HG03039 (cell line): ENCODE measurements at regions not wholly inside any gene's neighbourhood (a gene's known extent, or its start where the extent isn't known, plus 50 kb on each side); places are given as distances from the start of the nearest gene placed in this dataset.

Experiments
- ATAC-seq: cut with Tn5 transposase; IDR thresholded peaks from one replicate; pipeline ENCODE4 v1.9.1; 2021; ENCODE audit warnings: mild to moderate bottlenecking, moderate library complexity; ENCODE audit not compliant: unreplicated experiment

DNA sequence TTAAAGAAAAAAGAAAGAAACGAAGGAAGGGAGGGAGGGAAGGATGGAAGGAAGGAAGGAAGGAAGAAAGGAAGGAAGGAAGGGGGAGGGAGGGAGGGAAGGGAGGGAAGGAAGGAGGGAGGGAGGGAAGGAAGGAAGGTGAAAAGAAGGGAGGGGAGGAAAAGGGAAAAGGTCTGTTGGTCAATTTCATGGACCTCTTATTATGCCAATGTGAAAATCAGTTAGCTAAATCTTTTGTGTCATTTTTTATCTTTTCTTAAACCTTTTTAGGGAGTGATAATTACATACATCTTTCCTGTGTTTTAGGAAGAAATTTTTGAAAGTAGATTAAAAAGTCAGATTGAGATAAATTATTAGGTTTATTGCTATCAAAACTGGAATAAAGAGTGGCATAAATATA, 670.2 kb upstream of the CITED2 start:
- no peak for ATAC-seq

DNA sequence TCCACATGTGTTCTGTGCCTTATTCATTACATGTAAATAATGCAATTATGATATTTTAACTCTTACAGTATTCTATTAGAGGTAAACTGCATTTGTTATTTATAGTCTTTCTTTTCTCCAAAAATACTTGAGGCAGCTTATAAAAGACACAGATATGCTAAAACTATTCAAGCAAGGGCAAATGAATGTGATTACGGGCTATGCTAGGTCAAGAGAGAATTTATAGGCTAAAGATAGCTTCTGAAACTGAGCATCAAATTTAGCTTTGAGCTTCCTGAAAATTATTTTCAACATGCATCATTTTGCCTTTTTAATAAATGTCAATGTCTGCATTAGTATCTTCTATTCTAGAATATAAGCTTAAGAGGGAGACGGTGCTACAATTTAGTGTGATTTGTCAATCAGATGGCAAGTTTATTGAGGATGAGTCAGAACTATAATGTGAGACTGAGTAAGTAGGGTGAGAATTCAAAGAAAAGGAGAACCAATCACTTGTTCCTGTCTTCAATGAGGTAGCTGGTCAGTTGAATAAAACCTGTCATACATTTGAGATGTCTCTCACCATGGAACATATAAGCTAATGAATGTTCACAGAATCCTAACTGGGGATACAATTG, 669.4 kb upstream of the CITED2 start:
- no peak for ATAC-seq

DNA sequence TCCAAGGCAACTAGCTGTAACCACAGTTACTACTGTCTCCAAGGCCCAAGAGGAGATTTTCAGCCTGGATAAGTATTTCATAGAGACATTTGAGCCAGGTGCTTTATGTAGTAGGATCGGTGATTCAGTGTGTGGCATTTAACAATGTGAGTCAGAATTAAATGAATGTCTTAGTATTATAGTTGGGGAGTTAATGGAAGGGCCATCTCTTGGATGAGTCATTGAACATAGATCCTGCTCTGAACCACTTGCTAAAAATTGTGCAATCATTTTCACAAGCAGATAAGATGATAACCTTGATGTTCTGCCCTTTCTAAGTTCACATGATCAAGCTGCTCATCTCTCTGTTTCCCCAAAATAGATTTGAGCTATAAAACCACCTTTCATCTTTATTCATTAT, 668.9 kb upstream of the CITED2 start:
- ATAC-seq = no peak

DNA sequence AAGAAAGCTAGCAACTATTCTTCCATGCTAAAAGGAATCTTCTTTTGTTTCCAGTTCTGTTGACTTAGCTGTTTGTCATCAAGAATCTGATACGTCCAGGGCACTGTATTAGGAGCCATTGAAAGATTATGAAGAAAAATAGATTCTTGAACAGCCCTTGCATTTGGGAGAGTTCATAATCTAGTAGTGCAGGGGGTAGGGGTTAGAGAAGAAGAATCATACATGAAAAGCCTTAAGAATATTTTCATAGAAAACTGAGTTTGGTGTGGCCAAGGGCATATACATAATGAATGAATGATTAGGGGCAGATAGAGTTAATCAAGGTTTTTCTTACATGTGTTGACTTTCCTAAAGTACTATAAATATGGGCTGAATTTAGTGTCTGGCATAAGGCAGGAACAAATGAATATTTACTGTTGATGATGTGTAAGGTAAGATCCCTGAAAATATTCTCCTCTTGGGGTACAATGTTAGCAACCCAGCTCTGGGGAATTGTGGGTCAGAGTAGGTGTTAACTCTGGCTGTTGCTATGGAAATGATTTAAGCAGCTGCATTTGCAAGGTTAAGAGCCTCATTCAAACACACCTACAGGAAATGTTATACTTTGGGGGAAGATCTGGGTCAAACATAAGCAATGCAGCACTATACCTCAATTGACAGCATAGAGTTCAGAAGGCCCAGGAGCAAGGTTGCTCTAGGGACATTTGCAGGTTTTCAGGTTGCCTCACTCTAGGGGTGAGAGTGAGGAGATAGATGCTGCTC, 667.3 kb upstream of the CITED2 start:
- no peak for ATAC-seq

DNA sequence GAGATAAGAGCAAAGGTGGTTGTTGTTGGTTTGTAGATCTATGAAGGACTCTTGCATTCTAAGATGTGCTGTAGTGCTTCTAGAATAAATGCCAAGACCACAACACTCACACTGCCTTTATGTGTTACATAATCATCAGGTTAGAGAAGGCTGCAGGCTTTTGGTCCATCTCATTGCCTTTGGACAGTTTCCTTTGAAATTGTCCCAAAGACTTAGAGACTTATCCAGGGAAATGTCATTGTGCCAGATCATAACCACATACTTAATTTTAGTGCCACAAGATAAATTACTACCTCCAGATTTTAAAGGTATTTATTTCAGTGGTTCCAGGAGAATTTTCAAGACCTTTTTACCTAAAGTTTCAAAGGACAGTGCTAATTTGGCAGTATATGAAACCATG, 666.6 kb upstream of the CITED2 start:
- no peak for ATAC-seq

DNA sequence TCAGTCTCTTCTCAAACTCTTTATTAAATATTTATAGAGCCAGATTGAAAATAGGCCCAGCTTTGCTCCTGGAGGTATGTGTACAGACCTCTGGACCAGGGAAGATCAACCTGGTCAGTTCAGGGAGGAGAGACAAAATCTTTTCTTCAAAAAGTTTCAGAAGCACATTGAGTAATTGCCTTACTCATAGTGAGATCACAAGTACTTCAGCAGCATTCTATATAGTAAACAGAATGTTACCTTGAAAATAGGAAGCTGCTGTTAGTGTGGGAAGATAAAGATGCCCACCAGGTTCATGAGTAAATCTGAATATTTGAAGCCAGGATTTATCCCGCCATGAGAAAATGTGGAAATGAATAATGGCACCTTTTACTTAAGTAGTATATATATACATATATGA, 665.9 kb upstream of the CITED2 start:
- ATAC-seq = peak; percentile 49

DNA sequence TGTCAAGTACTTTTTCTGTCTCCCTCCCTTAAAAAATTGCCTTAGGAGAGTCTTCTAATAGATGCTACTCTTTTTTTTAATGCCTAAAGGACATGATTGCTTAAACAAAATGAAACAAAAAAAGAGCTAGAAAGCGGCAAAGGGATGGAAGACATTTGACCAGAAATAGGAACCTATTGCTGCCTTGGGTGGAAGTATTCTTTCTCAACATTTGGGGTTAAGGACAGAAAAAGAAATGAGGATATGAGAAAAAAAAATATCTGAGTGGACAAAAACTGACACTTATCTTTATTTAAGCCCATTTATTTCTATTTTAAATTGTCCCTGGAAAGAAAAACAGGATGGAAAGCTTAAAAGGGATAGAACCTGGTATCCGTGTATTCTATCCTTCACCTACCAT, 664.9 kb upstream of the CITED2 start:
- ATAC-seq = no peak

DNA sequence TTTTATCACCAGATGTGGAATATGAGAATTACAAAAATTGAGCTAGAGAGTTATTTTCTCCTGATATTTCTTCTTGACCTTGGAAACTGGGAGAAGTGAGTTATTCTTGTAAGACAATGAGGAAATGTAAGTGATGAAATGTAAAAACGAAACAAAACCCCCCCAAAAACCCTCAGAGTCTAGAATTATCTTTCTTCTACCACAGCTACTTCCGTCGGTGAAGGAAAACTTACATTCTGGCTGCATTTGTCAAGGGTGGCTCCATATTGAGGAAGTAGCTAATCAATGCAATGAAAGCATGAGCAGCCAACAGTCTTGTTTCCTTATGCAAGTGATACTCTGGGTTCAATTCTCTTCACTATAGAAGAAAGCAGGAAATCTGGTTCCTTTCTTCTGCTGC, 661.7 kb upstream of the CITED2 start:
- no peak for ATAC-seq

DNA sequence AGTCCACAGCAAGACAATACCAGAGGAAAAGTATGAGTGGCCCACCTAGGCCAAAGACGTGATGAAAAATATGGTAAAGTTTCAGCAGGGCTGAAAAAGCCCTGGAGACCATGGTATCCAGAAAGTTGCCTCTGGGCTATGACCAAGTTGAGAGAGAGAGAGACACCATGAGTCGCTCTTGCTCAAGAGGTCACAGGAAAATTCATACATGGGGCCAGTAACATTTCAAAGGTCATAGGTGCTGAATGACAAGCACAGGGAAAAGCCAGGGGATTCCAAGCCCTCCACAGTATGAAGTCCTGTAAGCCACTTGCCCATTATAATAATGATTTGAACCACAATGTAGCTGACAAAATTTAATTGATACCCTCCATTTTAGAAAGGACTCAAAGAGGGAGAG, 657.7 kb upstream of the CITED2 start:
- ATAC-seq = no peak

DNA sequence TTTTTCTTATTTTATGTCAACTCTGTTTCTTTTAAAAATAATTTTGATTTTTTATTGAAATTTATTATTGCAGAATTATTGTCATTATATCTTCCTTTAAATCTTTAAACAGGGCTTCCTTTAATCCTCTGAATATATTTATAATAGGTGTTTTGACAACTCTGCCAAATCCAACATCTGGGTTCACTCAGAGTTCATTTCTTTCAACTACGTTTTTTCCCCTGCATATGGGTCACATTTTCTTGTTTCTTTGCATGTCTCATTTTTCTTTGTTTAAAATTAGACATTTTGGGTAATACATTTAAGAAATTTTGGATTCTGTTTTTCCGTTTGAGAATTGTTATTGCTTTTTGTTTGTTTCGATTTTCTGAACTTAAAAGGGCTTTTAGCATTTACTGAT, 655.1 kb upstream of the CITED2 start:
- ATAC-seq = no peak

DNA sequence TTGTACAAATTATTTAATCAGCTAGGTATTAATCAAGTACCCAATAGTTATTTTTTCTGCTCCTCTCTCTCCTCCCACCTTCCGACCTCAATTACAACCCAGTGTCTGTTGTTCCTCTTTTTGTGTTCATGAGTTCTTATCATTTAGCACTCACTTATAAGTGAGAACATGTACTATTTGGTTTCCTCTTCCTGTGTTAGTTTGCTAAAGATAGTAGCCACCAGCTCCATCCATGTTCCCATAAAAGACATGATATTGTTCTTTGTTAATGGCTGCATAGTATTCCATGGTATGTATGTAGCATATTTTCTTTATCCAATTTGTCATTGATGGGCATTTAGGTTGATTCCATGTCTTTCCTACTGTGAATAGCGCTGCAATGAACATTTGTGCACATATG, 652.8 kb upstream of the CITED2 start:
- no peak for ATAC-seq

DNA sequence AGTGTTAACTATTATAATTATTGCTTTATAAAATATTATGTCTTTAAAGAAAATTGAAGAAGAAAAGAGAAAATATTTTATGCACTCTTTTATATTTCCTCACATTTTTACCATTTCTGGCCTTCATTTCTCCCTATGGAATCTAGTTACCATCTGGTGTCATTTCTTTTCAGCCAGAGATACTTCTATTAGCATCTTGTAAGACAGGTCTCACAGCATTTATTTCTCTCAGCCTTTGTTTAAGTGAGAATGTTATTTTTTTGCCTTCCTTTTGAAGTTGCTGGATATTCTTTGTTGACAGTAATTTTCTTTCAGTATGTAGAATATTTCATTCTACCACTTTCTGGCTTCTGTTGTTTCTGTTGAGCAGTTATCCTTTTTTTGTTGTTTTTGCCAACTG, 652.1 kb upstream of the CITED2 start:
- ATAC-seq = no peak

DNA sequence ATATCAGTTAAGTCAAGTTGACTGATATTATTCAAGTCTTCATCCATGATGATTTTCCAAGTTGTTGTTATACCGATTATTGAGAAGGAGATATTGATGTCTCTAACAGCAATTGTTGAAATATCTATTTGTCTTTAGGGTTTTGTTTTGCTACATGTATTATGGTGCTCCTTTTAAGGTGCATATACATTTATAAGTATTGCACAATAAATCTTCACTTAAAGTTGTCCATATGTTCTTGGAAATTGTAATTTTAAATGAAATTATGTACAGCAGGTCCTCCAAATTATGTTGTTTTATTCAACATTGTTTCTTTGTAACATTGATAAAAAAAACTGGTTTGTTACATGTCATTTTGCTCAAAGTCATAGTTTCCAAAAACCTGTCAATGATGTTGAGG, 650.7 kb upstream of the CITED2 start:
- no peak for ATAC-seq

DNA sequence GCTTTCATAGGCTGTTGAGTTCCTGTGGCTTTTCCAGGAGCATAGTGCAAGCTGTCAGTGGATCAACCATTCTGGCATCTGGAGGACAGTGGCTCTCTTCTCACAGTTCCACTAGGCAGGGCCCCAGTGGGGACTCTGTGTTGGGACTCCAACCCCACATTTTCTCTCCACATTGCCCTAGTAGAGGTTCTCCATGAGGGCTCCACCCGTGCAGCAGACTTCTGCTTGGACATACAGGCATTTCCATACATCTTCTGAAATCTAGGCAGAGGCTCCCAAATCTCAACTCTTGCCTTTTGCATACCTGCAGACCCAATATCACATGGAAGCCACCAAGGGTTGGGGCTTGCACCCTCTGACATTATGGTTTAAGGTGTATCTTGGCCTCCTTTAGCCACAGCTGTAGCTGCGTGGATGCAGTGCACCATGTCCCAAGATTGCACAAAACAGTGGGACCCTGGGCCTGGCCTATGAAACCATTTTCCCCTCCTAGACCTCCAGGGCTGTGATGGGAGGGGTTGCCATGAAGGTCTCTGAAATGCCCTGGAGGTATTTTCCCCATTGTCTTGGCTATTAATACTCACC, 645.9 kb upstream of the CITED2 start:
- no peak for ATAC-seq

DNA sequence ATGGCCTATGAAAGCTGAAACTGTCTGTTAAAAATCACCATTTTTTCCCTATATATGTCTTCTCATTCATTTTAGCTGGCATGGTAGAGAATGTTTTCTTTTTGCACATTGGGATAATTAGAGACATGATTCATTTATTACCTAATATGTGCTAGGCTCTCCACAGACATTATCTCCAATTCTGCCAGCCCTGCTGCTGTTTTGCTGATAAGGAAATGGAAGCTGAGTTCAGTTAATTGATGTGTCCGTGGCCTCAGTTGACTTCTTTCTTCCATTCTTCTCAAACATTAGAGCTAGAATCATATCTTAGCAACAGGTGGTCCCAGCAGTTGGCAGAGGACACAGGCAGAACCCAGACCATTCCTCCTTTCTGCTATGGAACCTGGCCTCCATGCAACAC, 644.1 kb upstream of the CITED2 start:
- ATAC-seq = no peak

DNA sequence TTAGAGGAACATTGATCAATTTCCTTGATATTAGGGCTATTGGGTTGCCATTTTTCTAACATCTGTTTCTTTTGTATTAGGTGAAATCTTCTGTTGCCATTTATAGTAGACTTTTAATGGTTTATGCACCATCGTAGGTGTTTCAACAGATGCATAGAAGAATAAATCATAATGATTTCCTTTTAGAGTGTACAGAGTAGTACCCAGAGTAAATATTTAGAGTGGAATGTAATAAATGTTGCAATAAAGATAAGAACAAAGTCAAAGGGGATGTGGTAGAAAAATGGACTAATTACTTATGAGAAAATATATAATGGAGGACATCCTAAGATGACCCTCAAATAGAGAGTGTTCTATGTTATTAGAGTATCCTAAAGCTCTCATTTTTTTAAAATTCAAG, 643.0 kb upstream of the CITED2 start:
- ATAC-seq = no peak

DNA sequence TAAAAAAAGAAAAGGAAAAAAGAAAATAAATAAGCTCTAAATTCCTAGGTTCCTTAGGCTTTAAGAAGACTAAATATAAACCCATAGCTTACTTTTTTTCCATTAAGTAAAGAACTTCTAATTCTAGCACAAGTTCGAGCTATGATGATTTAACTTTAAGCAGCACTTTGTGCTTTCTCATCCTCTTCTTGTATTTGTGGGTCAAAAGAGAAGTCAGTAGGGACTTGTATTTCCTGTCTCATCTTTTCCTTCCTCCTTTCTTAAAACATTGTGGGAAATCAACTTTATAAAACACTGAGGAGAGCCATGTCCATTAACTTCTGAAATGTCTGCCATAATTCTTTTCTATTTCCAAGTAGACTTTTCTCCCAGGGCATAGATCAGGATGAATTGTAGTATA, 637.7 kb upstream of the CITED2 start:
- ATAC-seq = no peak

DNA sequence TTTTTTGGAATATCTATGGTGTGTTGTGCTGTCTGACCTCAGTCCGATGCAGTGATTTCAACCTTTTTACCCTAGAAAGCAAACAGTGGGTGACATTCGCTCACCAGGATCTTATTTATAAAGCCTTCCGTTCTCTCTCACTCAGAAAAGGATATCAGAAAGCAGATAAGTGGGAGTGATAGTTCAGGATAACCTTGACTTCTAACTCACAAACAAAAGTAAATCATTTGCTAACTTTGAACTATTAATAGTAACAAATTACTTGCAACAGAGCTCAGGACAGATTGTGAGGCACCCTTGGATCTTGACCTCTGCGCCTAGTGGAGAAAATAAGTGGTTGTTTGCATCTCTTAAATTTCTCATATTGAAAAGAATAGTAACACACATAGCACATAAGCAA, 637.1 kb upstream of the CITED2 start:
- no peak for ATAC-seq

DNA sequence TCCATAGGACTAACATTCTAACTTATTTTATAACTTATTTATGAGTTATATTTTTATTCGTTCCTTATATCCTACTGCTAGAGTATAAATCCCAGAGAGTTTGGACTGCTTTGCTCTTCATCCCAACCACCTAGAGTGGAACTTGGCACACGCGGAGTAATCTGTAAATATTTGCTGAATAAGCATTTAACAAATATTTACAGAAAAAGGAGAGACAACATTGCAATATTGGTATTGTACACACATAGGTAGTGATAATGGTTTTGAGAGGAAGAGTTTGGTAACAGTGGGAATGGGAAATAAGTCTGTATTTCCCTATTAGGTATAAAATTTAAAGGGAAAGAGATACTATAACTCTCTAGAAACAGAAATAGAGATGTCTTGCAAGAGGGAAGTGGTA, 634.8 kb upstream of the CITED2 start:
- no peak for ATAC-seq

DNA sequence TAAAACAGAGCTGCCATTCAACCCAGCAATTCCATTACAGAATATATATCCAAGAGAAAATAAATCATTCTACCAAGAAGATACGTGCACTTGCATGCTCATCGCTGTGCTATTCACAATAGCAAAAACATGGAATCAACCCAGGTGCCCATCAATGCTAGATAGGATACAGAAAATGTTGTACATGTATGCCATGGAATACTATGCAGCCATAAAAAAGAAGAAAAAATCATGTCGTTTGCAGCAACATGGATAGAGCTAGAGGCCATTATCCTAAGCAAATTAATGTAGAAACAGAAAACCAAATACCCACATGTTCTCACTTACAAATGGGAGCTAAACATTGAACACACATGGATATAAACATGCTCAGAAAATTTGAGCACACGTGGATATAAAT, 633.1 kb upstream of the CITED2 start:
- ATAC-seq = no peak

DNA sequence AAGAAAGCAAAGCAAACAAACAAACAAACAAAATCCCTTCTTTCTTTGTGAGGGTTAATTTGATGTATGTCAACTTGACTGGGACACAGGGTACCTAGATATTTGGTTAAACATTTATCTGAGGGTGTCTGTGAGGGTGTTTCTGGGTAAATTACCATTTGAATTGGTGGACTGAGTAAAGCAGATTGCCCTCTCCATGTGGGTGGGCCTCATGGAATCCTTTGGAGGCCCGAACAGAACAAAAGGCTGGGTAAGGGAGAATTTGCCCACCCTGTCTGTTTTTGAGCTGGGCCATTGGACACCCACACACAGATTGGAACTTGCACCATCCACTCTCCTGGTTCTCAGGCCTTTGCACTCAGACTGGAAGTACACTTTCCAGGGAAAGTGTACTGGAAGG, 628.8 kb upstream of the CITED2 start:
- no peak for ATAC-seq

DNA sequence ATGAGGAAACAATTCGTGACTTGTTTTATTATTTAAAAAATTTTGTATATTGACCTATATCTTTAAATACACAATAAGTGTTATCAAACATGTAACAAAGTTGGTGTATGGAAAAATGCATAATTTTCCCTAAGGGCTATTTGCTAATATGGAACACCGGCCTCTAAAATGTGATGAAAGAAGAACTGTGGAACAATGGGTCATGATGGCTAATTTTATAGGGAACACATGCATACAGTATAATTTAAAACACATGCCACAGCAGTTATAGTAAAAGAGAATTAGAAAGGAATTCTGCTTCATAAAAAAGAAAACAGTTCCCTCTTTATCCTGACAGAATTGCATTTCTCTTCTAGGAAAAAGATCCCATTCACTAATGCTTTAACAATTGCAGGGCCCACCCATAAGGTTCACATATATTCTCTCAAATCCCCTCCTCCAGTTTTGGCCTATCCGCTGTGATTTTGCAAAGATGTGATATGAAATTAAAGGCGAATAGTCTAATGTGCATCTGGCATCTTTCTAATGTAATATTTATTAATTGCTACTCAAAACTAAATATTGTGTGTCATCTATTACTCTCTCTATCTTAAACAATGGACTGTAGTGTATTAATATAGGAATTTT, 628.1 kb upstream of the CITED2 start:
- no peak for ATAC-seq
